ENCODE measurements at regions not wholly inside any gene's neighbourhood (a gene's known extent, or its start where the extent isn't known, plus 50 kb on each side); places are given as distances from the start of the nearest gene placed in this dataset.

DNA sequence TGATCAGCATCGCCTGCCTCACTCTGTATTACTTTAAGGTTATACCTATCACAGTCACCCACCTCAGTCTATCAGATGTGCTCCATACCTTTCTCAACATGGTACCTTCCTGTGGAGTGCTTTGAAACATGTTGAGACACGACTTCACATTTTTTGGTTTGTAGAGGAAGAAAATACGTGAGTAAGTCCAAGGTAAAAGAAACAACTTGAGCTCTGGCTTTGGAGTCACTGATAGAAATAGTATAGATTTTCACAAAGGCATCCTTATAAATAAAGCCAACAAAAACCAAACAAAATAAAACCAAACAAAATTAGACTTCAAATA, 77.5 kb upstream of the HMHB1 start:
- ChIA-PET POLR2A (ENCODE audit: unreplicated experiment) (no interaction called here), CTCF (no interaction called here)
- Histone ChIP-seq H2AFZ (no peak overlapping the region), H3K4me2 (no peak overlapping the region), H3K4me1 (replicated peaks; ENCODE audit: insufficient read depth) (no peaks in the 10 kb centered on the region), H3F3A (ENCODE audit: insufficient read depth, low read depth) (no peaks in the 10 kb centered on the region), H3K27ac (no peak overlapping the region), H3K36me3 (ENCODE audit: low read depth) (no peaks in the 10 kb centered on the region), H3K27me3 (ENCODE audit: insufficient read depth, low read depth) (no peaks in the 10 kb centered on the region), H3K4me3 (no peak overlapping the region), H4K20me1 (ENCODE audit: insufficient read depth) (no peaks in the 10 kb centered on the region), H3K9me2 (ENCODE audit: insufficient read depth) (no peaks in the 10 kb centered on the region), H3K9me3 (ENCODE audit: insufficient read depth, low read depth) (no peaks in the 10 kb centered on the region), H3K79me2 (ENCODE audit: low read depth) (no peaks in the 10 kb centered on the region)
- TF ChIP-seq EZH2 (IDR thresholded peaks at IDR 0.05; ENCODE audit: low read depth), result no peak
- TF ChIP-seq, protein P1, sequence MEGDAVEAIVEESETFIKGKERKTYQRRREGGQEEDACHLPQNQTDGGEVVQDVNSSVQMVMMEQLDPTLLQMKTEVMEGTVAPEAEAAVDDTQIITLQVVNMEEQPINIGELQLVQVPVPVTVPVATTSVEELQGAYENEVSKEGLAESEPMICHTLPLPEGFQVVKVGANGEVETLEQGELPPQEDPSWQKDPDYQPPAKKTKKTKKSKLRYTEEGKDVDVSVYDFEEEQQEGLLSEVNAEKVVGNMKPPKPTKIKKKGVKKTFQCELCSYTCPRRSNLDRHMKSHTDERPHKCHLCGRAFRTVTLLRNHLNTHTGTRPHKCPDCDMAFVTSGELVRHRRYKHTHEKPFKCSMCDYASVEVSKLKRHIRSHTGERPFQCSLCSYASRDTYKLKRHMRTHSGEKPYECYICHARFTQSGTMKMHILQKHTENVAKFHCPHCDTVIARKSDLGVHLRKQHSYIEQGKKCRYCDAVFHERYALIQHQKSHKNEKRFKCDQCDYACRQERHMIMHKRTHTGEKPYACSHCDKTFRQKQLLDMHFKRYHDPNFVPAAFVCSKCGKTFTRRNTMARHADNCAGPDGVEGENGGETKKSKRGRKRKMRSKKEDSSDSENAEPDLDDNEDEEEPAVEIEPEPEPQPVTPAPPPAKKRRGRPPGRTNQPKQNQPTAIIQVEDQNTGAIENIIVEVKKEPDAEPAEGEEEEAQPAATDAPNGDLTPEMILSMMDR (conservative IDR thresholded peaks at IDR 0.05), result no peak
- no peak for DNase-seq
- BruUV-seq (replicated peaks), result no TSS peak
- intact Hi-C loops (cut with micrococcal nuclease; ENCODE audit: unreplicated experiment), result no loop called here

- POLR2A ChIA-PET (ENCODE audit: unreplicated experiment), result no interaction called here
- H3K9me2 ChIP-seq (ENCODE audit: insufficient read depth), result no peaks in the 10 kb centered on the region
- DNase-seq, result no peak
- H2AFZ ChIP-seq, result no peak overlapping the region
- H3K9me3 ChIP-seq (ENCODE audit: insufficient read depth, low read depth), result no peaks in the 10 kb centered on the region
- H3K4me2 ChIP-seq, result no peak overlapping the region
- TF ChIP-seq EZH2 (IDR thresholded peaks at IDR 0.05; ENCODE audit: low read depth), result no peak
- TF ChIP-seq, protein P1 (conservative IDR thresholded peaks at IDR 0.05), result no peak
- no peaks in the 10 kb centered on the region for H3K79me2 ChIP-seq (ENCODE audit: low read depth)
- no peaks in the 10 kb centered on the region for H3K27me3 ChIP-seq (ENCODE audit: insufficient read depth, low read depth)
- BruUV-seq (replicated peaks), result no TSS peak
- no peak overlapping the region for H3K27ac ChIP-seq
- H3K4me1 ChIP-seq (replicated peaks; ENCODE audit: insufficient read depth), result no peaks in the 10 kb centered on the region
- H3K4me3 ChIP-seq, result no peak overlapping the region
- H4K20me1 ChIP-seq (ENCODE audit: insufficient read depth), result no peaks in the 10 kb centered on the region
- H3F3A ChIP-seq (ENCODE audit: insufficient read depth, low read depth), result no peaks in the 10 kb centered on the region
- intact Hi-C loops (cut with micrococcal nuclease; ENCODE audit: unreplicated experiment), result no loop called here
- H3K36me3 ChIP-seq (ENCODE audit: low read depth), result no peaks in the 10 kb centered on the region
- CTCF ChIA-PET, result no interaction called here
These were observed 78.1 kb upstream of the HMHB1 start for GRCh38 chr5:143733665-143734455.

GRCh38 chr5:143732402-143732801, 79.6 kb upstream of the HMHB1 start:
- no peaks in the 10 kb centered on the region for H4K20me1 ChIP-seq (ENCODE audit: insufficient read depth)
- H3K4me3 ChIP-seq, result no peak overlapping the region
- H3K9me3 ChIP-seq (ENCODE audit: insufficient read depth, low read depth), result no peaks in the 10 kb centered on the region
- no peak overlapping the region for H3K27ac ChIP-seq
- DNase-seq, result no peak
- no peaks in the 10 kb centered on the region for H3K9me2 ChIP-seq (ENCODE audit: insufficient read depth)
- CTCF ChIA-PET, result no interaction called here
- no peaks in the 10 kb centered on the region for H3K36me3 ChIP-seq (ENCODE audit: low read depth)
- TF ChIP-seq EZH2 (IDR thresholded peaks at IDR 0.05; ENCODE audit: low read depth), result no peak
- TF ChIP-seq, protein P1 (conservative IDR thresholded peaks at IDR 0.05), result no peak
- H3F3A ChIP-seq (ENCODE audit: insufficient read depth, low read depth), result no peaks in the 10 kb centered on the region
- no peaks in the 10 kb centered on the region for H3K27me3 ChIP-seq (ENCODE audit: insufficient read depth, low read depth)
- no peaks in the 10 kb centered on the region for H3K4me1 ChIP-seq (replicated peaks; ENCODE audit: insufficient read depth)
- POLR2A ChIA-PET (ENCODE audit: unreplicated experiment), result no interaction called here
- H3K79me2 ChIP-seq (ENCODE audit: low read depth), result no peaks in the 10 kb centered on the region
- H3K4me2 ChIP-seq, result no peak overlapping the region
- H2AFZ ChIP-seq, result no peak overlapping the region
- intact Hi-C loops (cut with micrococcal nuclease; ENCODE audit: unreplicated experiment), result no loop called here
- no TSS peak for BruUV-seq (replicated peaks)

All from PC-9 (cell line).